Fibroblast of lung (primary cell): ENCODE measurements at regions not wholly inside any gene's neighbourhood (a gene's known extent, or its start where the extent isn't known, plus 50 kb on each side); places are given as distances from the start of the nearest gene placed in this dataset.

Source experiments
- DNase-seq, 2 donors: peaks; one replicate each; pipeline versions ENCODE4 v3.0.0 to v3.0.0-alpha.2; 2010; ENCODE audit warnings: low read depth in 2 of 2
- H2AFZ ChIP-seq: 2 replicates; pipeline ENCODE4 v1.5.1; 2012; ENCODE audit warnings: low read length, control low read depth, inconsistent platforms
- H3K27ac ChIP-seq: 2 replicates; pipeline ENCODE4 v1.5.1; 2011; ENCODE audit warnings: low read length, control low read depth; ENCODE audit not compliant: insufficient read depth
- H3K27me3 ChIP-seq: 2 replicates; pipeline ENCODE4 v1.5.1; 2011; ENCODE audit warnings: mild to moderate bottlenecking, low read length; ENCODE audit not compliant: control insufficient read depth, insufficient read depth
- H3K36me3 ChIP-seq: 2 replicates; pipeline ENCODE4 v1.5.1; 2011; ENCODE audit warnings: low read length; ENCODE audit not compliant: control insufficient read depth, insufficient read depth
- H3K4me1 ChIP-seq: 2 replicates; pipeline ENCODE4 v1.5.1; 2011; ENCODE audit warnings: low read length; ENCODE audit not compliant: control insufficient read depth, insufficient read depth; ENCODE audit errors: extremely low read depth
- H3K4me2 ChIP-seq: 2 replicates; pipeline ENCODE4 v1.5.1; 2011; ENCODE audit warnings: low read length, control low read depth; ENCODE audit not compliant: insufficient read depth; ENCODE audit errors: extremely low read depth
- H3K4me3 ChIP-seq, 4 experiments: fragments of 200-600 bp in 1 of 4; sonication (generic) in 1 of 4; replicated peaks in 1 of 4; 2 replicates each; pipeline ENCODE4 v1.5.1; 2011 to 2016; ENCODE audit warnings: low read length in 4 of 4, low read depth in 3 of 4, mild to moderate bottlenecking in 3 of 4, control low read depth in 2 of 4, inconsistent platforms in 1 of 4, mixed read lengths in 1 of 4; ENCODE audit not compliant: insufficient read depth in 1 of 4; ENCODE audit errors: control extremely low read depth in 1 of 4
- H3K79me2 ChIP-seq: 2 replicates; pipeline ENCODE4 v1.5.1; 2012; ENCODE audit warnings: mild to moderate bottlenecking, low read length, inconsistent platforms; ENCODE audit not compliant: control insufficient read depth, insufficient read depth
- H3K9ac ChIP-seq: 2 replicates; pipeline ENCODE4 v1.5.1; 2011; ENCODE audit warnings: mild to moderate bottlenecking, low read length, control low read depth; ENCODE audit not compliant: insufficient read depth
- H3K9me3 ChIP-seq: 2 replicates; pipeline ENCODE4 v1.5.1; 2012; ENCODE audit warnings: low read depth, low read length; ENCODE audit not compliant: control insufficient read depth, insufficient read depth
- H4K20me1 ChIP-seq: 2 replicates; pipeline ENCODE4 v1.5.1; 2011; ENCODE audit warnings: low read length; ENCODE audit not compliant: control insufficient read depth, insufficient read depth; ENCODE audit errors: extremely low read depth
- CTCF ChIP-seq, 2 donors: IDR thresholded peaks in 1 of 2; conservative IDR thresholded peaks in 1 of 2; 1 replicate in 1 of 2; 2 replicates in 1 of 2; pipeline ENCODE4 v1.5.1; 2011 to 2012; ENCODE audit warnings: low read length in 2 of 2, control low read depth in 1 of 2, inconsistent platforms in 1 of 2, low read depth in 1 of 2, mild to moderate bottlenecking in 1 of 2
- EZH2 ChIP-seq: IDR thresholded peaks from 2 replicates; pipeline ENCODE4 v1.5.1; 2012; ENCODE audit warnings: low read length, control low read depth, mild to moderate bottlenecking; ENCODE audit errors: missing control alignments

- Histone ChIP-seq H3K79me2 (no peaks in the 10 kb centered on the region), H2AFZ (no peak overlapping the region), H3K4me2 (no peak overlapping the region), H3K9ac (no peak overlapping the region), H3K4me3 (no peak overlapping the region), H3K36me3 (no peaks in the 10 kb centered on the region), H4K20me1 (no peaks in the 10 kb centered on the region), H3K9me3 (no peaks in the 10 kb centered on the region), H3K27ac (no peak overlapping the region), H3K27me3 (no peaks in the 10 kb centered on the region), H3K4me1 (no peaks in the 10 kb centered on the region)
- peak in 1 of 2 donors; percentile 37 for DNase-seq
- TF ChIP-seq CTCF (conservative IDR thresholded peaks at IDR 0.05 in 1 of 2, IDR thresholded peaks at IDR 0.05 in 1 of 2; ENCODE audit: low read depth in 1 of 2, low read length in 2 of 2) = no peak
- no peak for TF ChIP-seq EZH2
Observed at GRCh38 chrX:10939424-10939823, 171.7 kb upstream of the HCCS start.

- Histone ChIP-seq H3K4me3 (no peak overlapping the region), H3K27me3 (no peaks in the 10 kb centered on the region), H3K4me1 (no peaks in the 10 kb centered on the region), H3K9me3 (no peaks in the 10 kb centered on the region), H2AFZ (no peak overlapping the region), H3K36me3 (no peaks in the 10 kb centered on the region), H3K79me2 (no peaks in the 10 kb centered on the region), H3K9ac (no peak overlapping the region), H3K27ac (no peak overlapping the region), H4K20me1 (no peaks in the 10 kb centered on the region), H3K4me2 (no peak overlapping the region)
- TF ChIP-seq CTCF (conservative IDR thresholded peaks at IDR 0.05 in 1 of 2, IDR thresholded peaks at IDR 0.05 in 1 of 2; ENCODE audit: low read depth in 1 of 2, low read length in 2 of 2) = no peak
- no peak for TF ChIP-seq EZH2
- DNase-seq = no peak
Observed at GRCh38 chrX:10944136-10944885, 166.8 kb upstream of the HCCS start.

- Histone ChIP-seq H3K27ac (no peak overlapping the region), H3K9ac (no peak overlapping the region), H4K20me1 (no peaks in the 10 kb centered on the region), H2AFZ (no peak overlapping the region), H3K27me3 (no peaks in the 10 kb centered on the region), H3K4me1 (no peaks in the 10 kb centered on the region), H3K36me3 (no peaks in the 10 kb centered on the region), H3K4me3 (no peak overlapping the region), H3K4me2 (no peak overlapping the region), H3K79me2 (no peaks in the 10 kb centered on the region), H3K9me3 (no peaks in the 10 kb centered on the region)
- TF ChIP-seq CTCF (conservative IDR thresholded peaks at IDR 0.05 in 1 of 2, IDR thresholded peaks at IDR 0.05 in 1 of 2; ENCODE audit: low read depth in 1 of 2, low read length in 2 of 2) = no peak
- TF ChIP-seq EZH2 = no peak
- peak in 1 of 2 donors; percentile 49 for DNase-seq
Observed at GRCh38 chrX:10945498-10945897, 165.6 kb upstream of the HCCS start.
